ENCODE measurements at regions not wholly inside any gene's neighbourhood (a gene's known extent, or its start where the extent isn't known, plus 50 kb on each side); places are given as distances from the start of the nearest gene placed in this dataset.

DNA sequence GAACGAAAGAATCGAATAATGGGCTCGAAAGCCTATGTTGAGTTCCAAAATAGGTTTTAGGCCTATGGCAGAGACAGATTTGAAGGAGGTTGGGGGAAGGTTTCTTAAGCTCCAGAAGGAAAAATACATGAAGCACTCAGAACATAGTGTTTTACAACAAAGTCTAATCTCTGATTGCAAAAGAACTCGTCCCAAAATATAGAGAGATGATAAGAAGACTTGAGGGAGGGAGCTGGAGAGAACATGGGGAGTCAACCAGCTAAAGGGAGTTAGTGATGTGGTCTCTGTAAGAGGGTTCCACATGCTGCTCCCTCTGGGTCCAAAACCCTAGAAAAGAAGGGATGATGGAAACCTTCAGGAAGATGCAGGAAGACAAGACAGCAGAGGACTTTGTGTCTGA is 54.8 kb upstream of the DAAM1 start:
- Histone ChIP-seq H3K4me3 (ENCODE audit: low read depth in 2 of 2, low read length in 1 of 2) (no peak overlapping the region), H3K9me3 (no peaks in the 10 kb centered on the region), H2AFZ (ENCODE audit: low read depth) (no peak overlapping the region), H3F3A (replicated peaks; ENCODE audit: insufficient read depth) (no peaks in the 10 kb centered on the region), H3K9ac (no peak overlapping the region), H3K4me1 (ENCODE audit: control insufficient read depth in 1 of 2, insufficient read depth in 2 of 2, low read depth in 1 of 2, low read length in 1 of 2) (peaks cover 0 to 2% of the 10 kb centered on the region in 2 experiments; a peak in 1 of 4 replicates), H3K79me2 (ENCODE audit: insufficient read depth) (no peaks in the 10 kb centered on the region), H4K20me1 (ENCODE audit: insufficient read depth) (no peaks in the 10 kb centered on the region), H3K36me3 (replicated peaks in 1 of 2; ENCODE audit: control insufficient read depth in 1 of 2, insufficient read depth in 2 of 2, low read length in 1 of 2) (no peaks in the 10 kb centered on the region), H3K9me2 (no peaks in the 10 kb centered on the region), H3K4me2 (no peak overlapping the region), H3K27me3 (ENCODE audit: insufficient read depth) (no peaks in the 10 kb centered on the region), H3K27ac (ENCODE audit: low read depth in 2 of 2, low read length in 1 of 2) (no peak overlapping the region)
- POLR2A ChIA-PET: no interaction called here
- TF ChIP-seq FOXM1 (IDR thresholded peaks at IDR 0.05; ENCODE audit: low read depth) (no peak), EP300 (IDR thresholded peaks at IDR 0.05; ENCODE audit: borderline replicate concordance in 1 of 2, low read depth in 1 of 2, low read length in 1 of 2) (no peak), YY1 (IDR thresholded peaks at IDR 0.05; ENCODE audit: low read depth) (no peak), FOSL2 (IDR thresholded peaks at IDR 0.05; ENCODE audit: borderline replicate concordance, low read depth) (no peak), FOXJ3 (CRISPR knock-in tag; IDR thresholded peaks at IDR 0.05) (no peak), GATA2 (CRISPR knock-in tag; IDR thresholded peaks at IDR 0.05) (no peak), JUND (IDR thresholded peaks at IDR 0.05) (no peak), SIN3A (IDR thresholded peaks at IDR 0.05; ENCODE audit: borderline replicate concordance, low read depth, low read length) (no peak), RAD21 (IDR thresholded peaks at IDR 0.05; ENCODE audit: low read length) (no peak), RCOR1 (IDR thresholded peaks at IDR 0.05; ENCODE audit: low read length) (no peak), TEAD4 (IDR thresholded peaks at IDR 0.05; ENCODE audit: borderline replicate concordance, insufficient read depth) (no peak), CHD2 (IDR thresholded peaks at IDR 0.05; ENCODE audit: low read length, partially characterized antibody) (no peak), EZH2phosphoT487 (IDR thresholded peaks at IDR 0.05; ENCODE audit: borderline replicate concordance, low read depth) (no peak), POLR2AphosphoS5 (IDR thresholded peaks at IDR 0.05; ENCODE audit: low read depth, low read length) (no peak), NFIC (IDR thresholded peaks at IDR 0.05; ENCODE audit: borderline replicate concordance) (no peak), MXI1 (IDR thresholded peaks at IDR 0.05; ENCODE audit: low read depth, low read length) (no peak), TCF12 (IDR thresholded peaks at IDR 0.05) (no peak)
- TF ChIP-seq, protein P1, sequence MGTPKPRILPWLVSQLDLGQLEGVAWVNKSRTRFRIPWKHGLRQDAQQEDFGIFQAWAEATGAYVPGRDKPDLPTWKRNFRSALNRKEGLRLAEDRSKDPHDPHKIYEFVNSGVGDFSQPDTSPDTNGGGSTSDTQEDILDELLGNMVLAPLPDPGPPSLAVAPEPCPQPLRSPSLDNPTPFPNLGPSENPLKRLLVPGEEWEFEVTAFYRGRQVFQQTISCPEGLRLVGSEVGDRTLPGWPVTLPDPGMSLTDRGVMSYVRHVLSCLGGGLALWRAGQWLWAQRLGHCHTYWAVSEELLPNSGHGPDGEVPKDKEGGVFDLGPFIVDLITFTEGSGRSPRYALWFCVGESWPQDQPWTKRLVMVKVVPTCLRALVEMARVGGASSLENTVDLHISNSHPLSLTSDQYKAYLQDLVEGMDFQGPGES (IDR thresholded peaks at IDR 0.05; ENCODE audit: low read depth, low read length): no peak
- TF ChIP-seq, protein P2, sequence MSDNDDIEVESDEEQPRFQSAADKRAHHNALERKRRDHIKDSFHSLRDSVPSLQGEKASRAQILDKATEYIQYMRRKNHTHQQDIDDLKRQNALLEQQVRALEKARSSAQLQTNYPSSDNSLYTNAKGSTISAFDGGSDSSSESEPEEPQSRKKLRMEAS (IDR thresholded peaks at IDR 0.05; ENCODE audit: low read depth): no peak
- TF ChIP-seq, protein P3, sequence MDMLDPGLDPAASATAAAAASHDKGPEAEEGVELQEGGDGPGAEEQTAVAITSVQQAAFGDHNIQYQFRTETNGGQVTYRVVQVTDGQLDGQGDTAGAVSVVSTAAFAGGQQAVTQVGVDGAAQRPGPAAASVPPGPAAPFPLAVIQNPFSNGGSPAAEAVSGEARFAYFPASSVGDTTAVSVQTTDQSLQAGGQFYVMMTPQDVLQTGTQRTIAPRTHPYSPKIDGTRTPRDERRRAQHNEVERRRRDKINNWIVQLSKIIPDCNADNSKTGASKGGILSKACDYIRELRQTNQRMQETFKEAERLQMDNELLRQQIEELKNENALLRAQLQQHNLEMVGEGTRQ (IDR thresholded peaks at IDR 0.05; ENCODE audit: borderline replicate concordance, low read depth, low read length): no peak
- DNase-seq: no peak
- CTCF ChIA-PET: interaction anchor here (0.8 to 1.6 kb wide), 6 partner anchors 10 to 633 kb away, joined by 3 to 6 read pairs (median 3); partner anchors contain the start of gene CCDC175
- WGBS (ENCODE audit: low lambda C conversion rate): 66% methylated on average over 4 of the region's 4 CpGs
